ENCODE measurements at regions not wholly inside any gene's neighbourhood (a gene's known extent, or its start where the extent isn't known, plus 50 kb on each side); places are given as distances from the start of the nearest gene placed in this dataset.

DNA sequence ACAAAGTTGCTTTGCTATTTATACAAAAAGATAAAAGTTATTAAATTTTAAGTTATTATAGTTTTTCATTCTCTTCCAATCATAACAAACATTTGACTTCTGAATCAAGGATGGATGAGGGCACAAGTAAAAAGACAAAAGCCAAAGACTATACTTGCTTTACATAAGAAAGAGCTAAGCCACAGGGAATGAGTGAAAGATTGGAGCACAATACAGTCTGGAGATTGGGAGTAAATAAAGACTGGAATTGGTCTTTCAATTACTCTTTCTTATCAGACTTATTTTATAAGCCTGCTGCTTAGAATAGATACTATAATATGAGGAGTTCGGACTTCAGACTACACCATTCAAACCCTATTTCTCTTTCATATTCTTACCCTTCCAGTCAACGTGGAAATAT, 1874.1 kb upstream of the PRR20A start:
- BruUV-seq (replicated peaks), result no TSS peak
- Histone ChIP-seq H3K27ac (ENCODE audit: insufficient read depth, low read depth, low read length) (no peak overlapping the region), H4K20me1 (replicated peaks; ENCODE audit: control insufficient read depth, extremely low read depth, insufficient read depth, low read length) (no peaks in the 10 kb centered on the region), H3K27me3 (ENCODE audit: control insufficient read depth in 2 of 2, insufficient read depth in 2 of 2, low read length in 2 of 2) (no peaks in the 10 kb centered on the region), H3K79me2 (ENCODE audit: control insufficient read depth, insufficient read depth, low read length) (no peaks in the 10 kb centered on the region), H3K9me1 (replicated peaks; ENCODE audit: control insufficient read depth, extremely low read depth, insufficient read depth, low read length) (no peaks in the 10 kb centered on the region), H3K36me3 (ENCODE audit: control insufficient read depth in 2 of 2, extremely low read depth in 1 of 2, insufficient read depth in 2 of 2, low read length in 2 of 2) (no peaks in the 10 kb centered on the region), H3K4me1 (ENCODE audit: control insufficient read depth, extremely low read depth, insufficient read depth, low read length) (no peaks in the 10 kb centered on the region), H3K9ac (replicated peaks; ENCODE audit: extremely low read depth, insufficient read depth, low read length) (no peak overlapping the region), H2AFZ (ENCODE audit: low read depth, low read length) (no peak overlapping the region), H3K9me3 (replicated peaks; ENCODE audit: control insufficient read depth, insufficient read depth, low read length) (peaks cover 2% of the 10 kb centered on the region), H3K4me2 (ENCODE audit: insufficient read depth, low read length) (no peak overlapping the region), H3K4me3 (replicated peaks in 1 of 3; ENCODE audit: insufficient read depth in 1 of 3, low read depth in 1 of 3, low read length in 3 of 3) (no peak overlapping the region)
- dilution Hi-C loops (cut with MboI; ENCODE audit: extremely low pct_ligation_motif_present, low sequenced_read_pairs), result no loop called here
- TF ChIP-seq POLR2AphosphoS5 (IDR thresholded peaks at IDR 0.05; ENCODE audit: insufficient read depth, low read depth, low read length) (no peak), POLR2A (IDR thresholded peaks at IDR 0.05; ENCODE audit: low read depth, low read length) (no peak), FOS (IDR thresholded peaks at IDR 0.05; ENCODE audit: borderline replicate concordance, insufficient read depth, low read length) (no peak), GATA2 (IDR thresholded peaks at IDR 0.05; ENCODE audit: insufficient read depth, insufficient read length, low read depth, low read length) (no peak), EZH2 (IDR thresholded peaks at IDR 0.05; ENCODE audit: borderline replicate concordance, low read depth, low read length, severe bottlenecking) (no peak), MYC (IDR thresholded peaks at IDR 0.05; ENCODE audit: low read depth, low read length) (no peak), JUN (IDR thresholded peaks at IDR 0.05; ENCODE audit: borderline replicate concordance, insufficient read depth, insufficient read length, low read depth) (no peak)
- TF ChIP-seq, protein P1, sequence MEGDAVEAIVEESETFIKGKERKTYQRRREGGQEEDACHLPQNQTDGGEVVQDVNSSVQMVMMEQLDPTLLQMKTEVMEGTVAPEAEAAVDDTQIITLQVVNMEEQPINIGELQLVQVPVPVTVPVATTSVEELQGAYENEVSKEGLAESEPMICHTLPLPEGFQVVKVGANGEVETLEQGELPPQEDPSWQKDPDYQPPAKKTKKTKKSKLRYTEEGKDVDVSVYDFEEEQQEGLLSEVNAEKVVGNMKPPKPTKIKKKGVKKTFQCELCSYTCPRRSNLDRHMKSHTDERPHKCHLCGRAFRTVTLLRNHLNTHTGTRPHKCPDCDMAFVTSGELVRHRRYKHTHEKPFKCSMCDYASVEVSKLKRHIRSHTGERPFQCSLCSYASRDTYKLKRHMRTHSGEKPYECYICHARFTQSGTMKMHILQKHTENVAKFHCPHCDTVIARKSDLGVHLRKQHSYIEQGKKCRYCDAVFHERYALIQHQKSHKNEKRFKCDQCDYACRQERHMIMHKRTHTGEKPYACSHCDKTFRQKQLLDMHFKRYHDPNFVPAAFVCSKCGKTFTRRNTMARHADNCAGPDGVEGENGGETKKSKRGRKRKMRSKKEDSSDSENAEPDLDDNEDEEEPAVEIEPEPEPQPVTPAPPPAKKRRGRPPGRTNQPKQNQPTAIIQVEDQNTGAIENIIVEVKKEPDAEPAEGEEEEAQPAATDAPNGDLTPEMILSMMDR (IDR thresholded peaks at IDR 0.05; ENCODE audit: extremely low read depth in 1 of 2, insufficient read depth in 1 of 2, low read depth in 1 of 2, low read length in 2 of 2), result no peak
- TF ChIP-seq, protein P2, sequence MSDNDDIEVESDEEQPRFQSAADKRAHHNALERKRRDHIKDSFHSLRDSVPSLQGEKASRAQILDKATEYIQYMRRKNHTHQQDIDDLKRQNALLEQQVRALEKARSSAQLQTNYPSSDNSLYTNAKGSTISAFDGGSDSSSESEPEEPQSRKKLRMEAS (IDR thresholded peaks at IDR 0.05; ENCODE audit: insufficient read depth, insufficient read length), result no peak
- DNase-seq (ENCODE audit: low read depth, low spot score) (no peak), FAIRE-seq (no peak)
- ChIA-PET POLR2A (no interaction called here), CTCF (no interaction called here)
- intact Hi-C loops (cut with micrococcal nuclease), result no loop called here
